Testis (tissue), 2 donors: ENCODE measurements at regions not wholly inside any gene's neighbourhood (a gene's known extent, or its start where the extent isn't known, plus 50 kb on each side); places are given as distances from the start of the nearest gene placed in this dataset.

Experiments
- DNase-seq: peaks from one replicate; pipeline ENCODE4 v3.0.0-alpha.2; 2019
- H3K27ac ChIP-seq, 2 donors: fragments of 200-600 bp; sonication (generic); one replicate each; pipeline ENCODE4 v1.5.1; 2019
- H3K27me3 ChIP-seq: fragments of 200-600 bp; sonication (generic); one replicate; pipeline ENCODE4 v1.5.1; 2019
- H3K36me3 ChIP-seq: fragments of 200-600 bp; sonication (generic); one replicate; pipeline ENCODE4 v1.5.1; 2017; ENCODE audit warnings: low read depth; ENCODE audit errors: missing control alignments
- H3K4me1 ChIP-seq: fragments of 200-600 bp; sonication (generic); one replicate; pipeline ENCODE4 v1.5.1; 2019
- H3K4me3 ChIP-seq, 2 donors: fragments of 200-600 bp; sonication (generic); one replicate each; pipeline ENCODE4 v1.5.1; 2017 to 2019
- H3K9me3 ChIP-seq: fragments of 200-600 bp; sonication (generic); one replicate; pipeline ENCODE4 v1.5.1; 2017
- CTCF ChIP-seq, 3 experiments: fragments of 450-650 bp in 2 of 3; fragments of 200-600 bp in 1 of 3; sonication (generic) in 1 of 3; IDR thresholded peaks; one replicate each; pipeline ENCODE4 v1.5.1; 2016 to 2019; ENCODE audit warnings: antibody characterized with exemption in 3 of 3, mild to moderate bottlenecking in 2 of 3, moderate library complexity in 1 of 3
- POLR2A ChIP-seq: fragments of 450-650 bp; IDR thresholded peaks from one replicate; pipeline ENCODE4 v1.6.1; 2017; ENCODE audit warnings: antibody characterized with exemption, mild to moderate bottlenecking, moderate library complexity
- WGBS, 2 donors: methylation state at CpG; one replicate each; pipeline ENCODE4 v1.1.5; 2018; 5-methylcytosine and 5-hydroxymethylcytosine counted together
- intact Hi-C: fragments of 100-400 bp; cut with DNase I; formaldehyde crosslinking; loops from one replicate; pipeline ENCODE4 v1.15.1; 2023; ENCODE audit warnings: low total_unique reads

DNA sequence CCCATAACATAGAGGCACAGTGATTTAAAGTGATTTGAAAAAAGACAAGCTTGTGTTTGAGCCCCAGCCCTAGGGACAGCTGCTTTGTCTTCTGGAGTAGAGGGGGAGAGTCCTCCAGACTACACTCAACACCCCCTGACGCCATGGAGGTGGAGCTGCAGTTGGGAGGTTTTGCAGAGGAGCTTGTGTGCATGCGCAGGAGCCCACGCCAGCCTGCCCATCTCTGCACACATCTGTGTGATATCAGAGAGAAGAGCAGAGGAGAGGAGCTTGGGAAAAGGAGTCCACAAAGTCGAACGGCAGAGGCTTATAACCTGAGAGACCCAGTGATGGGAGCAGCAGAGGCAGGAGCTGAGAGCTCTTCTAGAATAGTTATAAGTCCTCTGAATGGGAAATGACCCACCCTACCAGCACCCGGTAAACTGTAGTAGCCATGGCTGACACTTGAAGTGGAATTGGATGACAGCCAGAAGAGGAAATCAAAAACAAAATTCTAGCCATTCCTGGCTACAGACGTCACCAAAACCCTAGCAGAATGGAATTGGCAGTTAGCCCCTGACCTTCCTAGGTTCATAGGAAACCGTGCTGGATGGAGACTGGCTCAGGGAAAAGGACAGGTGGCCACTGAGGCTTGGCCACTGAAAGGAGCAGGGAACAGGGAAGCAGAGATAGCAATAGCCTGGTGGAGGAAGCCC lies 185.1 kb upstream of the VASH1 start:
- H3K9me3 ChIP-seq, result no peaks in the 10 kb centered on the region
- H3K27me3 ChIP-seq, result no peaks in the 10 kb centered on the region
- DNase-seq, result no peak
- no peak overlapping the region for H3K27ac ChIP-seq
- intact Hi-C loops, result no loop called here
- 60 to 71% methylated on average over 8 of the region's 8 CpGs for WGBS, 2 donors
- TF ChIP-seq POLR2A (no peak), CTCF (IDR thresholded peaks at IDR 0.05) (no peak)
- no peaks in the 10 kb centered on the region for H3K4me1 ChIP-seq
- H3K4me3 ChIP-seq, result no peak overlapping the region
- no peaks in the 10 kb centered on the region for H3K36me3 ChIP-seq

GRCh38 chr14:76577090-76577489 lies 184.2 kb upstream of the VASH1 start:
- no peak for DNase-seq
- Histone ChIP-seq H3K9me3 (no peaks in the 10 kb centered on the region), H3K27ac (no peak overlapping the region), H3K36me3 (no peaks in the 10 kb centered on the region), H3K4me1 (no peaks in the 10 kb centered on the region), H3K4me3 (no peak overlapping the region), H3K27me3 (no peaks in the 10 kb centered on the region)
- WGBS, 2 donors, result 95% methylated on average over 2 of the region's 2 CpGs
- intact Hi-C loops, result no loop called here
- TF ChIP-seq CTCF (IDR thresholded peaks at IDR 0.05) (no peak), POLR2A (no peak)

- Histone ChIP-seq H3K9me3 (no peaks in the 10 kb centered on the region), H3K4me1 (no peaks in the 10 kb centered on the region), H3K36me3 (no peaks in the 10 kb centered on the region), H3K4me3 (no peak overlapping the region), H3K27ac (no peak overlapping the region), H3K27me3 (no peaks in the 10 kb centered on the region)
- no peak for DNase-seq
- TF ChIP-seq CTCF (IDR thresholded peaks at IDR 0.05) (no peak), POLR2A (no peak)
- intact Hi-C loops, result no loop called here
- WGBS, 2 donors, result 79 to 81% methylated on average over 3 of the region's 3 CpGs
Measured at GRCh38 chr14:76577837-76578236, 183.4 kb upstream of the VASH1 start.

DNA sequence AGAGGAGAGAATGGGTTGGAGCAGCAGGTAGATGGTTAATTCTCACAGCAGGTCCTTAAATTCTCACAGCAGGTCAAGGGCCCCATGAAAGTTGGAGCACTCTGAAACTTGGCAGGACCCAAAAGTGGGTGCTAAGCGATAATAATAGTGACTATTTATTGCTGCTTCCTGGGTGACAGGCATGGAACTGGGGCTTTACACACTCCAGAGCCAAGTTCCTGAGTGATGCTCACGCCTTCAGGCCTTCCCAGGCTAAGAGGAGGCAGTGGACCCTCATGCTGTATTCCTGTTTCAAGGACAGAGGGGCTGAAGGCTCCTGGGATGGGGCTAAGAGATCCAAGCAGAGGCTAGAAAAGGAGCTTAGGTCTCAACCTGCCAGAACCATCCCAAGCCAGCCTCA lies 180.9 kb upstream of the VASH1 start:
- no peaks in the 10 kb centered on the region for H3K27me3 ChIP-seq
- intact Hi-C loops, result no loop called here
- no peaks in the 10 kb centered on the region for H3K9me3 ChIP-seq
- no peak overlapping the region for H3K27ac ChIP-seq
- TF ChIP-seq CTCF (IDR thresholded peaks at IDR 0.05) (no peak), POLR2A (no peak)
- no peak for DNase-seq
- WGBS, 2 donors, result 89 to 90% methylated on average over 2 of the region's 2 CpGs
- H3K4me1 ChIP-seq, result no peaks in the 10 kb centered on the region
- no peaks in the 10 kb centered on the region for H3K36me3 ChIP-seq
- H3K4me3 ChIP-seq, result no peak overlapping the region

- Histone ChIP-seq H3K4me3 (no peak overlapping the region), H3K4me1 (no peaks in the 10 kb centered on the region), H3K27ac (no peak overlapping the region), H3K27me3 (no peaks in the 10 kb centered on the region), H3K9me3 (no peaks in the 10 kb centered on the region), H3K36me3 (no peaks in the 10 kb centered on the region)
- intact Hi-C loops, result no loop called here
- no peak for DNase-seq
- 97% methylated on average over 1 of the region's 1 CpG for WGBS, 2 donors
- TF ChIP-seq CTCF (IDR thresholded peaks at IDR 0.05) (no peak), POLR2A (no peak)
Measured at GRCh38 chr14:76580967-76581366, 180.3 kb upstream of the VASH1 start.
